Smooth muscle cell (in vitro differentiated cells): ENCODE measurements at regions not wholly inside any gene's neighbourhood (a gene's known extent, or its start where the extent isn't known, plus 50 kb on each side); places are given as distances from the start of the nearest gene placed in this dataset.

ENCODE experiments used
- DNase-seq: peaks from one replicate; lab custom pipeline; 2025; ENCODE audit not compliant: unreplicated experiment; lab: John Stamatoyannopoulos, UW
- H2AFZ ChIP-seq: fragments of 200-600 bp; sonication (generic); 2 replicates; pipeline ENCODE4 v1.6.0; 2016; ENCODE audit warnings: antibody characterized with exemption, low read depth, mild to moderate bottlenecking
- H3F3A ChIP-seq: fragments of 200-600 bp; sonication (generic); 2 replicates; pipeline ENCODE4 v1.6.0; 2017; ENCODE audit warnings: antibody characterized with exemption, low read depth
- H3K27ac ChIP-seq: fragments of 200-600 bp; sonication (generic); 2 replicates; pipeline ENCODE4 v1.5.1; 2016; ENCODE audit warnings: low read depth, mild to moderate bottlenecking
- H3K27me3 ChIP-seq: fragments of 200-600 bp; sonication (generic); 2 replicates; pipeline ENCODE4 v1.6.1; 2016; ENCODE audit warnings: low read depth, mild to moderate bottlenecking
- H3K36me3 ChIP-seq: fragments of 200-600 bp; sonication (generic); 2 replicates; pipeline ENCODE4 v1.5.1; 2016; ENCODE audit warnings: low read depth
- H3K4me1 ChIP-seq: fragments of 200-600 bp; sonication (generic); 2 replicates; pipeline ENCODE4 v1.5.1; 2016; ENCODE audit warnings: low read depth
- H3K4me2 ChIP-seq: fragments of 200-600 bp; sonication (generic); 2 replicates; pipeline ENCODE4 v1.6.0; 2016; ENCODE audit warnings: mild to moderate bottlenecking
- H3K4me3 ChIP-seq: fragments of 200-600 bp; sonication (generic); 2 replicates; pipeline ENCODE4 v1.5.1; 2016; ENCODE audit warnings: mild to moderate bottlenecking
- H3K79me2 ChIP-seq: fragments of 200-600 bp; sonication (generic); 2 replicates; pipeline ENCODE4 v1.6.0; 2016; ENCODE audit warnings: low read depth, mild to moderate bottlenecking
- H3K9ac ChIP-seq: fragments of 200-600 bp; sonication (generic); 2 replicates; pipeline ENCODE4 v1.6.0; 2016; ENCODE audit warnings: low read depth
- H3K9me3 ChIP-seq: fragments of 200-600 bp; sonication (generic); replicated peaks from 2 replicates; pipeline ENCODE4 v1.5.1; 2016; ENCODE audit warnings: low read depth
- H4K20me1 ChIP-seq: fragments of 200-600 bp; sonication (generic); 2 replicates; pipeline ENCODE4 v1.6.0; 2016; ENCODE audit warnings: low read depth
- CTCF ChIP-seq: fragments of 200-600 bp; sonication (generic); IDR thresholded peaks from 2 replicates; pipeline ENCODE4 v1.5.1; 2017; ENCODE audit warnings: borderline replicate concordance, mild to moderate bottlenecking, antibody characterized with exemption; ENCODE audit not compliant: insufficient read depth, poor library complexity, severe bottlenecking
- WGBS: methylation state at CpG from one replicate; pipeline ENCODE4 v1.1.7; 2016; ENCODE audit warnings: low lambda C conversion rate; 5-methylcytosine and 5-hydroxymethylcytosine counted together

- H3K4me1 ChIP-seq = no peaks in the 10 kb centered on the region
- no peaks in the 10 kb centered on the region for H4K20me1 ChIP-seq
- TF ChIP-seq CTCF = no peak
- WGBS = 80% methylated on average over 2 of the region's 2 CpGs
- no peaks in the 10 kb centered on the region for H3K79me2 ChIP-seq
- no peaks in the 10 kb centered on the region for H3K36me3 ChIP-seq
- no peak overlapping the region for H3K4me2 ChIP-seq
- no peak for DNase-seq
- no peak overlapping the region for H2AFZ ChIP-seq
- no peak overlapping the region for H3K4me3 ChIP-seq
- H3K9me3 ChIP-seq = no peaks in the 10 kb centered on the region
- no peak overlapping the region for H3K9ac ChIP-seq
- H3K27me3 ChIP-seq = no peaks in the 10 kb centered on the region
- H3F3A ChIP-seq = no peaks in the 10 kb centered on the region
- no peak overlapping the region for H3K27ac ChIP-seq
Measured at GRCh38 chr1:24256687-24257086, 62.5 kb upstream of the GRHL3 start.

GRCh38 chr1:24255226-24255625 is 63.9 kb upstream of the GRHL3 start:
- 96% methylated on average over 7 of the region's 7 CpGs for WGBS

GRCh38 chr1:24254783-24255182 is 64.4 kb upstream of the GRHL3 start:
- no peaks in the 10 kb centered on the region for H3K4me1 ChIP-seq
- no peaks in the 10 kb centered on the region for H3F3A ChIP-seq
- H3K4me2 ChIP-seq = no peak overlapping the region
- H3K9me3 ChIP-seq = no peaks in the 10 kb centered on the region
- H3K27ac ChIP-seq = no peak overlapping the region
- DNase-seq = no peak
- WGBS = 90% methylated on average over 9 of the region's 9 CpGs
- H3K36me3 ChIP-seq = no peaks in the 10 kb centered on the region
- no peak for TF ChIP-seq CTCF
- no peaks in the 10 kb centered on the region for H3K27me3 ChIP-seq
- H3K4me3 ChIP-seq = no peak overlapping the region
- H2AFZ ChIP-seq = no peak overlapping the region
- H4K20me1 ChIP-seq = no peaks in the 10 kb centered on the region
- no peak overlapping the region for H3K9ac ChIP-seq
- no peaks in the 10 kb centered on the region for H3K79me2 ChIP-seq

More at GRCh38 chr1:24255226-24255625, 63.9 kb upstream of the GRHL3 start:
- no peak for DNase-seq
- Histone ChIP-seq H3F3A (no peaks in the 10 kb centered on the region), H3K9ac (no peak overlapping the region), H3K9me3 (no peaks in the 10 kb centered on the region), H3K4me2 (no peak overlapping the region), H2AFZ (no peak overlapping the region), H3K4me1 (no peaks in the 10 kb centered on the region), H4K20me1 (no peaks in the 10 kb centered on the region), H3K36me3 (no peaks in the 10 kb centered on the region), H3K27ac (no peak overlapping the region), H3K79me2 (no peaks in the 10 kb centered on the region), H3K4me3 (no peak overlapping the region), H3K27me3 (no peaks in the 10 kb centered on the region)
- TF ChIP-seq CTCF = no peak

GRCh38 chr1:24253571-24253970 is 65.6 kb upstream of the GRHL3 start:
- Histone ChIP-seq H3K9ac (no peak overlapping the region), H4K20me1 (no peaks in the 10 kb centered on the region), H3K27me3 (no peaks in the 10 kb centered on the region), H3F3A (no peaks in the 10 kb centered on the region), H3K79me2 (no peaks in the 10 kb centered on the region), H3K4me2 (no peak overlapping the region), H3K36me3 (no peaks in the 10 kb centered on the region), H3K4me3 (no peak overlapping the region), H3K9me3 (no peaks in the 10 kb centered on the region), H3K4me1 (no peaks in the 10 kb centered on the region), H2AFZ (no peak overlapping the region), H3K27ac (no peak overlapping the region)
- 89% methylated on average over 6 of the region's 6 CpGs for WGBS
- DNase-seq = no peak
- TF ChIP-seq CTCF = no peak
